Activated CD8-positive, alpha-beta memory T cell treated with anti-CD3 and anti-CD28 coated beads for 36 hours (primary cell): ENCODE measurements at regions not wholly inside any gene's neighbourhood (a gene's known extent, or its start where the extent isn't known, plus 50 kb on each side); places are given as distances from the start of the nearest gene placed in this dataset.
"Not testable (repeated sequence)": the region's sequence is repeated elsewhere in the genome, so short reads cannot be mapped to it uniquely, and the experiment has no call there.

Experiments
- CTCF ChIA-PET: fragments of 350-600 bp; sonication (Branson Sonifier 250); formaldehyde crosslinking; loops from one replicate; lab custom pipeline; 2021; ENCODE audit warnings: antibody characterized with exemption; lab: Charles Lee
- POLR2A ChIA-PET: fragments of 350-600 bp; sonication (Branson Sonifier 250); formaldehyde crosslinking; loops from one replicate; lab custom pipeline; 2021; ENCODE audit warnings: antibody characterized with exemption; lab: Charles Lee

DNA sequence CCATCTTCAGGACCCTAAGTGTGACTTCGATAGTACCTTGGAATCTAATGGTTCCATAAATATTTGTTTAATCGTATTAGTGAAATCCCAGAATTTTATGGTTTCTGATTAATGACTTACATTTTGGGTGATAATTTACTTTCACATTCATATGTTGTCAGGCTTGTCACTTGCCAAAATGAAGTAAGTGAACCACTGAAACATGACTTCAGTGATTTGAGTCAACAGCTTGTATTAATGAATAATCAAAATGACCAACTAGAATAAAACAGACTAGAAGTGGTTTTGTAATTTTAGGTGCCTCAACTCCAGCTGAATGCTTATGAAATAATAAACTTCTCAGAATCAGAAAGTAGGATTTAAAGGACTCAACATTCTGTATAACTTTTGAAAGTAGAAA, 517.1 kb downstream of the PRKD1 start:
- ChIA-PET CTCF (no interaction called here), POLR2A (no interaction called here)

DNA sequence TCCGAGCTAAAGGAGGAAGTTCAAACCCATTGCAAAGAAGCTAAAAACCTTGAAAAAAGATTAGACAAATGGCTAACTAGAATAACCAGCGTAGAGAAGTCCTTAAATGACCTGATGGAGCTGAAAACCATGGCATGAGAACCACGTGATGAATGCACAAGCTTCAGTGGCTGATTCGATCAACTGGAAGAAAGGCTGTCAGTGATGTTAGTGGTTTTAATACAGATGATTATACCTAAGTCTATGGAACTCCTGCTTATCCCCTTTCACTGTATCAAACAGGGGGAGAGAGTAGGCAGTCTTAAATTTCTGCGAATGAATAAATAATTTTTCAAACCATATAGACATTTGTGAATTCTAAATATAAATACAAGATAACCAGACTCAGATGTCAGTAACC, 512.7 kb downstream of the PRKD1 start:
- POLR2A ChIA-PET, CTCF ChIA-PET: not testable (repeated sequence)

GRCh38 chr14:29419736-29420135, 507.9 kb downstream of the PRKD1 start:
- ChIA-PET CTCF (no interaction called here), POLR2A (no interaction called here)

DNA sequence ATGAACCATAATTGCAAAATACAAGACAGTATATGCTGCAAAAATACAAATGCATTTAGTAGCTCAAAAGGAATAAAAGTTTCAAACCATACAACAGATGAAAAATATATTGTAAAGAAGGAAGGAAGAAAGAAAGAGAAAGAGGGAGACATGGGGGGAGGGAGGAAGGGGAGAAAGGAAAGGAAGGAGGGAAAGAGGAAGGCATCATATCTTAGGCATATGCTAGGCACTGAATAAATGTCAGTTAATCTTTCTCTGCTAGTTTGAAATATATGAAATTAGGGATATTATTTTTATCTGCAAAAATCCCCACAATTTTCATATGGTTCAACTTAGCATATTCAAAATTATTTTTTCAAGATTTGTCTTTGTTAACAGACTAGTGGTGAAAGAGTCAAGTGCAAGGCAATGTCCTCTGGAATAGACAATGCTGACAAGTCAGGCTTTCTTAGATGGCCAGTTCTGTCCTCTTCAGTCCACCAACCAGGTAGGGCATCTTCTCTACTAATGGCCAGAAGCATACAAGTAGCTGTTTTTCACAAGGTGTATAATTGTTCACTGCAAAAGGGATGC, 506.4 kb downstream of the PRKD1 start:
- CTCF ChIA-PET, result no interaction called here
- POLR2A ChIA-PET, result no interaction called here

- POLR2A ChIA-PET, result no interaction called here
These were observed 501.8 kb downstream of the PRKD1 start for GRCh38 chr14:29425705-29426482.

DNA sequence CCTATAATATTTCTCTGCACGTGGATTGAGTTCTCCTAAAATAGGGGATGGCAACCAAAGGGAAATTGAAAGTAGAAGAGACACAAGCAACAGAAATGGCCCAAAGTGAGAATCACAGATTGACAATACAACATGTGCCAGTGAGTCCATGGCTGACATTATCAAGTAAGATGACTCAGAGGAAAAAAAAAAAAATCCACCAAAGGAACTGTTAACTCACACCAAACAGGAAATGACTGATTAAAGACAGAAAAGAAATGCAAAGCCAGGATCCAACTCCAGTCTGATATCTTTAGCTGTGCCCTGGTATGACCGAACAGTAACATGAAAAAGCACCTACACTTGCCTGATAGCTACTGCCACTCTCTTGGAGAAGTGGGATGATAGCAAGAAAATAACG, 485.0 kb downstream of the PRKD1 start:
- CTCF ChIA-PET, result no interaction called here
- POLR2A ChIA-PET, result no interaction called here

More at GRCh38 chr14:29425705-29426482, 501.8 kb downstream of the PRKD1 start:
- CTCF ChIA-PET, result no interaction called here

DNA sequence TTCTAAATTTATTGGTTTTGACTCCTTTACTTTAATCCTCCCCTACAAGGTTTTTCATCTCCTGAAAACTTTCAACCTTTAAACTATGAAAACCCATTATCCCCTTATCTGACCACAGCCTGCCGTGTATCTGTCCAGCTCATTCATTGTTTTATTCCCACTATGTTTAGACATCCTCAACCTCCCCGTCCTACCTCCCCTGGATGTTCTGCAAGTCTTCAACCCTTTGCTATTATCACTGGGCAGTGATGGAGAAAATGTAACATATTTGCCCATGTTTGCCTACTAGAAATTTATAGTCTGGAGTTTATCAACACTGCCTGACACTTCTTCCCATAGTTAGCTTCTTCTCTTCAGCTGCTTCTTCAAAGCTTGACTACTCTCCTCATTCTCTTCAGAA, 483.4 kb downstream of the PRKD1 start:
- POLR2A ChIA-PET, result no interaction called here
- CTCF ChIA-PET, result no interaction called here

DNA sequence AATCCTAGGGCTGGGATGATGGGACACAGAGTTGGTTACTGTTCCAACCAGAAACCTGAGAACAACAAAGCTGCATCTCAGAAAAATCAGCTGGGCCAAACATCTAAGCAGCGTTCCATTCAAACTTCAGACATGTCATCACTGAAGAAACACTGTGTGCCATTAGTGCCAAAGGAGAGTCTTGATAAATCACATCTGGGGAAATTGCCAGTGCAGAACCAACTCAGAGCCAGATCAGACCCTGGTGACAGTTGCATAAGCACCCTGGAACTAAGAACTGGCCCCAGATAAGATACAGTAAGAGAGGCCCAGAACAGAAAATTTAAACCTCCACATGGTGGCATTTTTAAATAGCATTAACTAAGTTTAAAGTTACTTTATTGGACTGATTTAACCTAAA, 482.8 kb downstream of the PRKD1 start:
- ChIA-PET POLR2A (no interaction called here), CTCF (no interaction called here)

DNA sequence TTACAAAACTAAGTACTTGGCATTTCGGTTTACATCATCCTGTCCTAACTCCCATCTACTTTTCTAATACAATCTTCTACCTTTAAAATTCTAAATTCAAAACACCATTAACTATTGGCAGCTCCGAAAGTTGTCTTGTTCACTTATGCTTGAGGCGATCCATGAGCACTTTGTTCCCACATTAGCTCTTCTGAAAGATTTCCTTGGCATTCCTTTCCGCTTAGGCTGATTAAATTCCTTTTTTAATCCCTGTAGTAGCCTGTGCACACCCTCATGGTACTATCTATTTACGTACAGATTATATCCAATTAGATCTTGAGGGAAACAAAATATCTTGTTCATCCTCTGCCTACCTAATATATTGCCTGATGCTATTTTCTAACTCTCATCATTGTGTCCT, 480.7 kb downstream of the PRKD1 start:
- CTCF ChIA-PET, result no interaction called here
- POLR2A ChIA-PET, result no interaction called here

DNA sequence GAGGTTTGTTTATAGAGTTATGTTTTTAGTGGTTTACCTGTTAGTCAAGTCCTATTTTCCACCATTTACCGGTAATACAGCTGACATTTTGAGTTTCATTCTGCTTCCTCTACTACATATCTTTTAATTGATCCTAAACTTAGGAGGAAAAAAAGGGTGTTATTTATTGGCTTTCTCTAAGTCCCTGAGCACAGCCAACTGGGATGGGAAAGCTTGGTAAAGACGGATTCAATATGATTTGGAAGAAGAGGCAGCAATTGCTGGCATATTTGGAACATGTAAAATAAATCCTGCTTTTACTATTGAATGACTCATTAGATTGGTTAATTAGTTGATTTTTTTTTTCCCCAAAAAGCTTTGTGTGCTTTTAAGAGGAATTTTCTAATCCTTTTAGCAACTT, 475.7 kb downstream of the PRKD1 start:
- ChIA-PET POLR2A (no interaction called here), CTCF (no interaction called here)

GRCh38 chr14:29453045-29453444, 474.6 kb downstream of the PRKD1 start:
- CTCF ChIA-PET, result no interaction called here
- POLR2A ChIA-PET, result no interaction called here

DNA sequence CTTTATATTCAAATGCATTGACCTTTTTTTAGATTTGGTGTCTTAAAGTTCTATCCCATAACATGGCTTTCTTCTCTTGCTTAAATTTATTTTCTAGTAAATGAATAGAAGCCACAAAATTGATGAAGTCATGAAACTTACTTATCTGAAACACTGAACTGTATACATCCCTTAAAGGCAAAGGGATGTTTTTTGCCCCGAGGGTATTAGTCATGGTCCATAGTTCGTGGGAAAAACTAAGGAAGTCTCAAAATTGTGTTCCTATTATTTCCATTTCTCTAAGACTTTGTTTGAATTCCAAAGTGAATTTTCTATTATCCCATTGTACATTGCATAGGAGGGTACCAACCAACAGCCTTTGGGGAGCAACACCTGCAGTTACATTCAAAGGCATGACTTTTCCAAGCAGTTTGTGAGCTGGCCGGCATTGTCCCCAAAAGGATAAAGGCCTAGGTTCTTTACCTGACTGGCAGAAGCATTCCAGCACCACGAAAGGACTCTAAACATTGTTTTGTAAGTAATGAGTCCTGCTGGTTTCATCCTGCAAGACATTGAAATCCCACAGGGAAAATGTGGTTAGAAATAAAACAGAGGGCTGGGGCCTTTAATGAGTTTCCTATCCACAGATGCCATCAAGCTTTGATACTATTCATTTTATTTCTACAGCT, 473.5 kb downstream of the PRKD1 start:
- POLR2A ChIA-PET, result no interaction called here
- CTCF ChIA-PET, result no interaction called here

DNA sequence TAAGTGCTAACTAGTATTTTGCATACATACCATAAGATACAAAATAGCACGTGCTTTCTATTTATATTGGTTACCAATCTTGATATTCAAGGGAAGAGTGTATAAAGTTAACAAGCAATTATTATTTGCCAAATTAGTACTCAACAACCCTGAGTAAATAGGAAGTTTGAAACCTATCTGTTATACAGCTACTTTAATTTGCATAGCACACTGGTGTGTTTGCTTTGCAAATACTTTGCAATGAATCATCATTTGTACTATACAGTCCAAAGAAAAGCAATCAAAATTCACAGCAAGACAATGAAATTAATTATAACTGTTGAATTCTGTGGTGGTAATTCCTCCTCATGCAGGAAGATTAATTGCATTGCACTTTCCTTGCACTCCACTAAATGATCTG, 469.1 kb downstream of the PRKD1 start:
- ChIA-PET CTCF (no interaction called here), POLR2A (no interaction called here)

GRCh38 chr14:29459531-29459930, 468.1 kb downstream of the PRKD1 start:
- ChIA-PET POLR2A (no interaction called here), CTCF (no interaction called here)

DNA sequence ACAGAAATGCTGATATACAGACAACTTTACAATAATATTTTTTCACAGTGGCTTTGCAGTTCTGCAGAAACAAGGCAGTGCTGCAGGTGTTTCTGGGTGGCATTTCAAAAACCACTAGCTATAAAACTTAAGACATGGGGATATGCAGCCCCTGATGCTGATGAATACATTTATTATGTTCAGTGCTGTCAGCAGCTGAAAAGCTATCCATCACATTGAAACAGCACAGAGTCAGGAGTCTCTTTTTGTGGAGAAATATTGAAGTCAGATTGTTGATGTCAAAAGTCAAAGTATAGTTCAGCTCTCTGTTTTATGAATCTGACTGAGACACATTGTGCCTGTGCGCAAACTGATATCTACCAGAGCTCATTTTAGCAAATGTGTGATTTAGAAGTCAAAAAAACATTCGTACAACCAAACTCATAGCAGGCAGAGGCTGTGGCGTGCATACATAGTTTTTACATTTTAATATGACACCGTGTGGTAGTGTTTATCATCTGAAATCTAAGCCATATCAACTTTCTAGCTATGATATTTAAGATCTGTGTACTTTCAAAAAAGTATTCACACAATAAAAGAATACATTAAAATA, 467.6 kb downstream of the PRKD1 start:
- ChIA-PET POLR2A (interaction anchor here (0.6 kb wide), 1 partner anchor 1542 kb away, joined by 4 read pairs; no protein-coding TSS in a partner anchor), CTCF (no interaction called here)

DNA sequence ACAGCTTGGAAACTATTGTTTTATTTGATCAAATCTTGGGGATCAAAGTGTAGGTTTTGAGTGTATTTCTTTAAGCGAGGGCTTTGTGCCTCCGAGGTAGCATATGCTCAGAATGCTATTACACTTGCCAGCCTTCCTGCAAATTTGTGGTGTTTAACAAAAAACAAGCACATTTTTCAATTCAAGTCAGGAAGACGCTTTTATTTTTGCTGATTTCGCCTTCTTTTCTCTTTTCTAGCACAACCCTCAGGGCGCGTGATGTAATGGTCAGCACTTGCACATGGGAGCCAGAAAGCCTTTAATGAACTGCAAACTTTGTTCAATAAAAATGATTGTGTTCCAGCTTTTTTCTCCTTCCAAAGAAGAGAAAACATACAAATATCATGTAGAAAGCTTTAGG, 466.5 kb downstream of the PRKD1 start:
- POLR2A ChIA-PET, result no interaction called here
- CTCF ChIA-PET, result no interaction called here

- ChIA-PET POLR2A (no interaction called here), CTCF (no interaction called here)
These were observed 466.1 kb downstream of the PRKD1 start for GRCh38 chr14:29461506-29461905.

- ChIA-PET POLR2A (no interaction called here), CTCF (no interaction called here)
These were observed 465.3 kb downstream of the PRKD1 start for GRCh38 chr14:29462321-29462720.

GRCh38 chr14:29462772-29463171, 464.9 kb downstream of the PRKD1 start:
- ChIA-PET CTCF (no interaction called here), POLR2A (no interaction called here)

- CTCF ChIA-PET, result no interaction called here
- POLR2A ChIA-PET, result no interaction called here
These were observed 463.8 kb downstream of the PRKD1 start for GRCh38 chr14:29463727-29464395.
